DMS114 treated with DMSO at 0.1 percent for 48 hours (cell line): ENCODE measurements at regions not wholly inside any gene's neighbourhood (a gene's known extent, or its start where the extent isn't known, plus 50 kb on each side); places are given as distances from the start of the nearest gene placed in this dataset.

Experiments
- DNase-seq: peaks from one replicate; lab custom pipeline; 2025; ENCODE audit not compliant: unreplicated experiment; lab: John Stamatoyannopoulos, UW

DNA sequence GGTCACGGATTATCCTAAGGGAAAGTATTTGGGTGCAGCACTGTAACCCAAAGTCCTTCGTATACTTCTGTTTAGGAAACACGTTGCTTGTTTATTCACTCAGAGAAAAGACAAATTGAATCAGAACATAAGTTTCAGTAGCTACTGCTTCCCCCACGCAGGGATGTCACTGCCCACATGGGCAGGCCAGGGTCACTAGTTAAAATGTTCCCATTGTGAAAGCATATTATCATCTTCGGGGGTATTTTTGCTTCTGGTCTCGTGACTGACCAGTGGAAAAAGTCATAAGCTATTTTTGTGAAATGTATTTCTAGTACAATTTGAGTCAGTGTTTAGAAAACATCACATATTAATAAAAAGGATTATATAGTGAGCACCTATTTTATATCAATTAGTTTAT lies 377.8 kb downstream of the PCDH7 start:
- DNase-seq = no peak

DNA sequence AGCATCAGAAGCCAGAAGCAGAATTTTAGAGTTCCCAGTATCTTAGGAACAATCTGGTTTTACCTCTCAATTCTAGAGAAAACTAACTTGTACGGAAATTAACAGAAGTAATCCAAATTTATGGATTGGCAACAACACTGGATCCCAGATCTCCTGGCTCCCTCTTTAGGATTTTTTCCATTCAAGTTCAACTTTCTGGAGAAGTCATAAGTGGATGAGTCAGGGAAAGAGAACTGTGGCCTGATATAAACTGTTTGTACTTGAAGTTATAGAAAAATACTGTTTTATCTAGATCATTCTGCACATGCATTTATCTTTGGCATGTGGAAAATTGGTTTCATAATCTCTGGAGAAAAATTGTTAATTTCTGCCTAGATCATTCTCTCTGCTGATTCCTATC lies 380.4 kb downstream of the PCDH7 start:
- DNase-seq = no peak

DNA sequence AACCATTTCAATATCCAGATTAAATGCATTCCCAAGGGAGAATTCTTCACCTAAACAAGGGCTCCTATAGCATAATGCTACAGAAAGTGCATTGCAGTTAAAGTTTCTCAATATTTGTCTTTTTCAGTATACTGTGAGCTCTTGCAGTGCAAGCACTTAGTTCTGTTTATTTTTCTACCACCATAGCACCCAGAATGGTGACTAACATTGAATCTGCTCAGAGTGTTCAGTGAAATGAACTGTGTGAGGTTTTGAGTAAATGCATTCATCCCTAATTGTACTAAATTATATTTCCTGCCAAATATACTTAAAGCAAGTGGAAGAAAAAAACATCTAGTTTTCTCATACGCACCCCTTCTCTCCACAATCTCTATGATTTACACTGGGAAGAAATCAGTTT lies 383.9 kb downstream of the PCDH7 start:
- DNase-seq = no peak

DNA sequence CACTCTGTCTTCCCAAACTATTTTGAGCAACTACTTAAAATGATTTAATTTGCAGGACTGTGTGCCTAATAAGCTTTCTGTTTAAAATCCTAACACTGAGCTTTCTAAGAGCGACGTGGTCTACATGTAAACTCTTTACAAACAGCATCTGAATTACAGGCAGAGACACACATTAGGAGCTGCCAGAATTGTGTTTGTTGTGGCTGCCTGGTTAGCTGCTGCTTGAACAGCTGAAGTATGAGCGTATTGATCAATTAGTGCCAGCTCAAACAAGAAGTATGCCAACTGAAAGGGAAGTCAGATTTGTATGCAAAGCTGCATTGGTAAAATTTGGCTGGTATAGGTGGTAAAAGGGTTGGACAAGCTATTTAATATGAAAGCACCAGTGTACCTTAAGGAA lies 384.4 kb downstream of the PCDH7 start:
- no peak for DNase-seq

DNA sequence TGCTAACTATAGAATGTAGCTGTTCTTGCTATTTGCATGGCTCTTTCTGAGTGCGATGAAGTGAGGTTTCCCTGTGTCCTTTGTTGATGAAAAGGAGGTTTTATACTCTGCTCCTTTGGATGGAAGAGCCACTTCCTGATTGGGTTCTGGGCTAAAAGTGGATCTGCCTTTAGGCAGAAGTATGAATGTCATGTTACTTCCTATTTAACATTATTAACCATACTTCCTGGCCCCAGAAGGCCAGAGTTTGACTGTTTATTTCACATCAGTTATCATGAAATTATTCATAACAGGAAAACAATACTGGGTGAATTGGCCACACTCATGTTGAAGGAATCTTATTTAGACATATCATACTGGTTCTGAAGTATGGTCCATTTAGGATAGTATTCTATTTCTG lies 386.2 kb downstream of the PCDH7 start:
- no peak for DNase-seq

DNA sequence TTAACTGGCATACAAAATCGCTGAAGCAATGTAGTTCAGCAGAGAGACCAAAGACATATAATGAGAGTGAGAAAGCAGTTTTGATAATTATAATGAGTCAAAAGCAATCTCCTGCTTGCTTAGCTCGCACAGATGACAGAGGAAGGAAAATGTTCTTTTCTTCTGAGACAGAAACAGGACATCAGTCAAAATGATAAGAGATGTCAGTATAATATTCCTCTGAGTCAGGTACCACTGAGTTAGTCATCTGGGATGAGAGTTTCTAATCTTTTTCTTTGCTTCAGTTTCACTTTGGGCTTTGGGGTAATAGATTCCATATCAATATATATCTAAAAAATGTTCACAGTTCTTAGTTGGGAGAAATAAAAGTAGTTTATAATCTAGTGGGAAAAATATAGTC lies 387.2 kb downstream of the PCDH7 start:
- no peak for DNase-seq

DNA sequence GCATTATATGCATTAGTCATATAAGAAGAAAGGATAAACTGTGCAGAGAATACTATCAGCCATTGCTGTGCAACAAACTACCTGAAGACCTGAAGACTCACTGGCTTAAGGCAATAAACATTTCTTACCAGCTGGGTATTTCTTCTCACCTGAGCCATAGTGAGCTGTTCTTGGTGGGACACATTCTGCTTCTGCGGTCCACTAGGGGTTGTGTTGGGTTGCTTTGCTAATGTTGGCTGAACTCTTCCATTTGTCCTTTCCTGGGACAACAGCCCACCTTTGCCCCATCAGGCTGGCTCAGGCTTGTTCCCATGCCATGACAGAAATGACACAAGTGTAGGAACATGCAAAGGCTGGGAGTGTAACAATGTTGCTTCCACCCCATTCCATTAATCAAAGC lies 388.6 kb downstream of the PCDH7 start:
- no peak for DNase-seq

DNA sequence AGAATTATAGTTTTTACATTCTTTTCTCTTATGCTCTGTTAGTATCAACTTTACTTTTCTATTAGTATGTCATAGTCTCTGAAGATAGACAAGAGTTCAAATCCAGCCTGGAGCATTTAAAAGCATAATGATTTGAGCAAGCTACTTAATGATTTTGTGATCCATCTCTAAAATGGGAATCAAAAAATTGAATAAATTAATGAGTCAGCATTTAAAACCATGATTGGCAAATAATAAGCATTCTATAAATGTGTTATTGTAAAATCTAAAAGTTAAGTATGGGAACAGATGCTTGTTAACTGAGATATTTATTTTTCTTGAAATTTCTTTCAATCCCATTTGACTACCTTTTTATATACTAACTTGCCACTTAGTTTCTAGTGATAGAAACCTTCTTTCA lies 391.6 kb downstream of the PCDH7 start:
- no peak for DNase-seq

DNA sequence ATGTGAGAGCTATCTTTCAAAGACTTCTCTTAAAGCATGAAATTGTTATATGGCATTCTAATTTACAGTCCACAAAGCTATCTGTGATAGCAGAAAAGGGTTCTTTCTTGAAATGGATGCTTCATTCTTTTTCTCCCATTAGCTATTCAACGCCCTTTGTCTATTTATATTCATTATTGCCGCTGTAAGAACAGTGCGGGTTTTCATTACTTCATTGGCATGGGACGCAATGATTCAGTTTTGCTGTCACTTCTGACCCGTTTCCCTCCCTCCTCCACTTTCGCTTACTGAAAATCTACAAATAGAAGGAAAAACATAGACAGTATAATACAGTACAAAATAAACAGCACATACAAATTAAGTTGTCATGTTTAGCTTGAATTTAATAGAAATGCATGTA lies 394.6 kb downstream of the PCDH7 start:
- DNase-seq = no peak

DNA sequence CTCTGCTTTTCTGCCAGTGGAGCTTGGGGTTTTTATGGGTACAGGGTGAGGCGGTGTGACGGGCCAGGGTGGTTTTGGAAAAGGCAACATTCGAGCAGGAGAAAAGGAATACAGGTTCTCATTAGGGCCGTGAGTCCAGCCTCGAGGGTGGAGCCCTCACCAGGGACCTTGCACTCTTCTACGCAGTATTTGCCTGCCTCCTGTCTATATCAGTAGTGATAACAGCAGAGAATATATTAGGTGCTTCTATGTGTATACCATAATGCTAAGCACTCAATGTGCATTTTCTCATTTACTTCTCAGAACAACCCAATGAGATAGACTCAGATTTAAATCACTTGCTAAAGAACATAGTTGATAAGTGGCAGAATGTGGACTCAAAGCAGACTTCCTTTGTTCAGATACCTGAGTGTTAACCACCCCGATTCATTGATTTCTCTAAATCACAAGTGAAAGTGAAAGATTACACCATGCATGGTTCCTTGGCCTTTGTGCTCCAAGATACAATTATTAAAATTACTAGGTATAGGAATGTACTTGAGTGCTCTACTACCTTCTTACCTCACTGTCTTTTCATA lies 403.9 kb downstream of the PCDH7 start:
- DNase-seq = no peak

DNA sequence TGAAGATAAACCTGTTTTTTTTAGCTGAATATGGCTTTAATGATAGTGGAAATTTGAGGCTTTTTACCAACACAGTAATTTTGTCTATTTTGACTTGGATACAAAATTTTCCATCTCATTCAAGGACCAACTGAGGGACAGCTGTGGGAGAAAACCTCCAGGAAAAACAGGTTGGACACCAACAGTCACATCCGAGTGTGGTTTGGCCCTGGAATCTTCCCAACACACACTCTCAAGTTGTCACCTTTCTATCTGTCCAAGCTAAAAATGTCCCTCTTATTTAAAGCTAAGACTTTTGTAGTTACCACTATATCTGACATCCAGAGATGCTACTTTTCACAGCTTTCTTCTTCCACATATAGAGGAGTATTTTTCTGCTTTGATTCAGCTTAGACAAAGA lies 404.9 kb downstream of the PCDH7 start:
- no peak for DNase-seq

DNA sequence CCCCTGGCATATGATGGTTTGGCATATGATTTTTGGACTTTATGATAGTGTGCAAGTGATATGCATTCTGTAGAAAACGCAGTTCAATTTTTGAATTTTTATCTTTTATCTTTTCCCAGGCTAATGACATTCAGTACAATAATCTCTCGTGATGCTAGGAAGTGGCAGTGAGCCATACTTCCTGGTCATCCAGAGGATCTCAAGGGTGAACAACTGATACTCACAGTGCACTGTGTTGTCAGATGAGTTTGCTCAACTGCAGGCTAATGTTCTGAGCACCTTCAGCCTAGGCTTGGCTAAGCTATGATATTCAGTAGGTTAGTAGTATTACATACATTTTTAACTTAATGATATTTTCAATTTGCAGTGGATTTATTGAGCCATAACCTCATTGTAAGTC lies 405.3 kb downstream of the PCDH7 start:
- no peak for DNase-seq

DNA sequence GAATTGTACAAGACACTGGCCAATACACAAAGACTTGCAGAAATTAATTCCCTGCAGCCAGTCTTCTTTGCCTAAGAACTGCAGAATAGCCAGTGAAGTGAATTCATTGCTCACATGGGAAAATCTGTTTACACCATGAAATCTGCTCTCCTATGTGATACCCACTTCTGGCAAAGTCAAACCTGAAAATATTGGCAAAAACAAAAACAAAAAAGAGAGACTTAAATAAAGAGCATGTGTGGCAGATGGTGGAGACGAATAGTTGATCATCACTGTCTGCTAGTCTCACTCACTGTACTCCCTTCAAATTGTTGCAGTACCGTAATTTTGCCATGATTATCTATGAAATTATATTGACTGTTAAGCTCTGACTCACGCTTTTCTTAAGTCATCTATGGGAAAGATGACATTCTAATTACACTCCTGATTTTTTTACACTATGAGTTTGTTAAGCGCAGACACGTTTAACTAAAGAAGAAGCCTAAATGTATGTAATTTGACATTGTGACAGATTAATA lies 406.8 kb downstream of the PCDH7 start:
- no peak for DNase-seq

DNA sequence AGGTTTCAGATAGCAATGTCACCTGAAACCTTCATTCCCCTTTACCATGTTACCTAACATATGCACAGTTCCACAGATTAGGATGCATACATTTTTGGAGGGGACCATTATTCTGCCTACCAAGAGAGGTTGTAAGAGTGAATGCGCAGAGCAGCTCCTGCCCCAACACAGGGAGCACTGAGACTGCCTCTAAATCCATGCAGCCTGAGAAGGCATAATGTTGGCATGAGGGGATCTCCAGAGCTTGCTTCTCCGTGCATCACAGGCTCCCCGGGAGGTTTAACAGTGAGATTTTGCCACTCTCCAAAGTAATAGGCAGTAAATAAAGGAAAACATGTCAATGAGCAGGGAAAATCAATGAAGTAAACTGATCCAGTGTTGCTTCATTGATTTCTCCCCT lies 410.8 kb downstream of the PCDH7 start:
- no peak for DNase-seq

DNA sequence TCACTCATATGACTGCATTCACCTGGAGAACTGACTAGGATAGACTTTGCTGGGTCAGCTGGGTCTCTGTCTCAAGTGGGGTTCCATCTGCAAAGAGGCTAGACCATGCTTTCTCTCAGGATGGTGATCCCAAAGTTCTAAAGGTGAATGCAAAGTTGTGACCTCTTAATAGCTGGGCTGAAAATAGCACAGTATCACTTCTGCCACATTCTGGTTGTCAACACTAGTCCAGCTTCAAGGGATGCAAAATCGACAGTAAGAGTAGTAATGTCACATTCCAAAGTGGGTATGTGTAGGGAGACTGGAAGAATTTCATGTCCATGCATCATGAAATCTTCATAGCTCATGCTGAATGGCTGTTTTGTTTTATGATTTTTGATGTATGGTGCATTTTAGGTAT lies 414.6 kb downstream of the PCDH7 start:
- DNase-seq = no peak

DNA sequence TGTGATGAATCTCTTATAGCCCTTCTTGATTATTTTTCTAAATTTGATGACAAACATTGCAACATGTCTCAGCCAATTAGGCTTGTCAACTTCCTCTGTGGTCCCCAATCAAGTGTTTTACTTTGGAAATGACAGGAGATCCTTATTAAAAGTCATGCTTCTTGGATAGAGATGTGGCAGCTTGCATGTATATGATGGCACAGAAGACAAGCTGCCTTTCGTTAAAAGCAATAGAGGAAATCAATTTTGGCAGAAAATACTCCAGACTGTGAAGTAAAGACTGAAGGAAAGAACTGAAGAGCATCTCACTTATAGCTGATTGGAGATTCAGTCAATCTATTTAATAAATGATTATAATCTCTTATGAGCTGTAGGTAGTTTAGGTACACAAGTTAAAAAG lies 419.6 kb downstream of the PCDH7 start:
- no peak for DNase-seq

DNA sequence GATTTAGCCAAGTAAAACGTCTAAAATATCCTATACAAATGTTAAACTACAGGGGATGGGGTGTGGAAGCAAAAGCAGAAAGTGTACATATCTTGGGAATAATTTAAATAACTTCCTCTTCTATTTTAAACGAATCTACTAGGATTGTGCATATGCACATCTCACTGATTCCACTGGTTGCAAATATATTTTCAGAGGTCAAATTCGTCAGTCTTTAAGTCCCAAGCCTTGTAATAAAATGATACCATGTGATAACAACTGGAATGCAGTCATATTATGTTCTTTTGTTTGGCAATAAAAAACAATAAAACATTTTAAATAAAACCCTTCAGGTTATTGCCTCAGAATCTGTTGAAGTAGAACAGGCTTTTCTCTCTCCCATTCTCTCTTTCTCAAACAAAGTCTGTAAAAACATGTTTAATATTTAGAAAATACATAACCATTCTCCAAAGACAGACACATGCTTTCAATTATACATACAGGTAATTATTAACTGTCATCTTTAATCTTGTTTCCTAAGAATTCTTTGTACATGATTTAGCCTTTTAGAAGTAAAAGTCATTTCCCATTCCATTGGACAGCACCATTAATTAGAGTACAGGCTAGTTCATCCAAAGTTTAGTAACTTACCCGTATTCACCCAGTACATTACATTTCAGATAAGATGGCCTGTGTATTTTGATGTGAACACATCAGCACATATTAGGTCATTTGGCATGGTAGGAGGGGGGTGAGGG lies 421.1 kb downstream of the PCDH7 start:
- DNase-seq = no peak

DNA sequence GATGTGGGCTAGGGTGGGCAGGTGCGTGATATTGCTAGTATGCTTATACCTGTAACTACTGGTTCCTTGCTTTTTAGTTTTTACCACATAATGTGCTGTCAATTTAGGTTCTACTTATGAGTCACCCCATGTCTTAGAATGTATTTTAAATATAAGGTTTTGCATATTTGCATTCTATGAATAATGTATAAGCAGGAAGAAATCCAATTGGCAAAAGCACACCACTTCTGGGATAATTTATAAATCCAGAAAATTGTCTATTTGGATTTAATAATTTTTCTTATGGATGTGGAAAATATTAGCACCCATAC lies 421.6 kb downstream of the PCDH7 start:
- no peak for DNase-seq

DNA sequence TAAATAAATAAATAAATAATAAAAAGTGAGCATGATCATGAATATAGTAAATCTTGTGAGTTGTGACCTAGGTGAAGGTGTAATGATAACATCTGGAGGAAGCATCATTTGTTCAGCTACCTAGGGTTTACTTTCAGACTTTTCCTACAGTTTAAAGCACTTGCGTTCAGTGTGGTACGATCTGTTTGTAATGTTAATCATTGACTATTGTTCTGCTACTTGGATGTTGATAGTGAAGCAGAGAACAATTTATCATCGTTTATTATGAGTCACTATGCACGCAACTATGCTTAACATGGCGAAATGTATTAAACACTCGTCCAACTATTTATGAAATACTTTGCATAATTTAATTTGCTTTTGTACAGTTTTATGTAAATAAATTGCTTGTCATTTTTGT lies 426.2 kb downstream of the PCDH7 start:
- DNase-seq = no peak

DNA sequence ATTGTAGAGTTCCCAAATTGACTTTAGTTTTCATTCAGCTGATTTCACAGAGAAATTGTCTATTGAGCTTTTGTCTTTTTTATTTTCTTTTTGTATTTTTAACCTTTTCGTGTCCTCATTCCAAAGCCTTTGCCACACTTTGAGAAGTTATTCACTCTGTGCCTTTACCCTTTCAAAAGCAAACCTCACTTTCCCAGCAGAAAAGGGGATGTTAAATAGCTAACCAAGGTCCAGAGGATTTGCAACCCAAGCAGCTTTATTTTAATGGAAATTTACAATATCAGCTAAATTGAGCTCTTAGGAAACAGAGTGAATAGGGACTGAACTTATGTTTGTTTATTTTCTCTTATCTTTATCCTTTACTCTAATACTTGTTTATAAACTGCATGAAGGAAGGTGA lies 428.8 kb downstream of the PCDH7 start:
- no peak for DNase-seq

DNA sequence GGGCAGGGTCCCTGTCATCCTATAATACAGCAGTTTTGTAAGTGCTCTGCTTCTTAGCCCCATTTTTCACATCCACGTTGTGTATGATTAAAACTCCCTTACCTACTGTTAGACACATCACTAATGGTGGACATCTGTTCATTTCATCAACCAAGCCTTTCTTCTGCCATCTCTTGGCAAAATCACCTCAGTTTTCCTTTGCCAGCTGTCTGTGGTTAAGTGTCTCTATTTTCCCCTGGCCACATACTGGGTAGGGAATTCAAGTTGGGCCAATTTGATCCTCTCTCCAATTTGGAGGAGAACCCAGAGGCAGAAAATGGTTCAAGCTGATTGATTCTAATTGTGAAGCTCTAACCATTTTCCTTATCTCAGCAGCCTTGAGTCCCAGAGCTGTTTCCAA lies 436.1 kb downstream of the PCDH7 start:
- DNase-seq = no peak

DNA sequence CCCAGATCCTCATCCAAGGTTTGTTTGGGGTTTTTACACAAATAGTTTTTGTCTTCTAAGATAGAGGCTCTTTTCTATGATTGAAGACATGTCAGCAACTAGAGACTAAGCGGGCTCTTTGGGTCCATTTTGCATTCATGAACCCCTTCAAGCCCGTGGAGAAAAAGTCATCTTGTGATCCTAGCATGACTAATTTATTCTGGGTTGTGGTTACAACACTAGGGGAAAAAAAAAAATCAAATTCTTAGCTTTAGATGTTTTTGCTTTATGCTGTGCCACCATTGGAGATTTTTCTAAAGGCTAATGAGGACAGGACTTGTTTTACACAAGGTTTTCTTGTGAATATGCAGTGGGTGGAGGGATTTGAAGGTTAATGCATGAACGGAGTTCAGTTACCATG lies 440.0 kb downstream of the PCDH7 start:
- no peak for DNase-seq

DNA sequence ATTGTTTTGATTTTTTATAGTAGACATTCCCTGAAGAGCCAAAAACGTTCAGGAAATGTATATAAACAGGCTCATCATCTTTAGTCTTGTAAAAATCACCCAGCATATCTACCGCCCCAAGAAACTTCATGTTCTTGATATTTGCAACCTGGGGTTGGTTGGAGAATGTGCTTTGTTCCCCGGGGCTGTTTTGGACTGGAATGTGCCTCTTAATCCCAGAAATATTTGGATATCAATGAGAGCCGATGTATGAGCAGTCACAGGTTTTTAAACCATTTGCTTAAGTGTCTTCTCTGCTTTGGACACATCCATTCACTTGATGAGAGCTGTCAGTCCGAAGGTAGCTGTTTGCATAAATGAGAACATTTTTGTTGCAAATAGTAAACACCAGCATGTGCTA lies 449.7 kb downstream of the PCDH7 start:
- no peak for DNase-seq
